ENCODE measurements at regions not wholly inside any gene's neighbourhood (a gene's known extent, or its start where the extent isn't known, plus 50 kb on each side); places are given as distances from the start of the nearest gene placed in this dataset.
A peak's percentile ranks its signal among the peaks of the same experiment; 100 is the strongest.

DNA sequence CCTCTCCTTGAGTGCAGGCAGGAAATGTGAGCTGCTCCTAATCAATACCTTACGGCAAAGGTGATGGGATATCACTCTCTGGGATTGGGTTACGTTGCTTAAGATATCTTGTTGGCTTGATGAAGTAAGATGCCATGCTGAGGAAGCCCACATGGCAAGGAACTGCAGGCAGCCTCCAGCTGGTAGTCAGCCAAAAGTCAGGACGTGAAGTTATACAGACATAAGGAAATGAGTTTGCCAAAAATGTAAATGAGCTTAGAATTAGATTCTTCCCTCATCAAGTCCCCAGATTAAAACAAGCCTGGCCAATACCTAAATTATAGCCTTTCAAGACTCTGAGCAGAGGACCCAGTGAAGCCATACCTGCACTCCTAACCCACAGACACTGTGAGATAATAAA lies 155.0 kb downstream of the QDPR start:
- H3K4me3 ChIP-seq, result no peak overlapping the region
- ATAC-seq, result no peak
- no peaks in the 10 kb centered on the region for H3K9me3 ChIP-seq
- no peak for DNase-seq
- H3K36me3 ChIP-seq, result no peaks in the 10 kb centered on the region
- TF ChIP-seq CTCF (IDR thresholded peaks at IDR 0.05), result no peak
- H3K27ac ChIP-seq, result no peak overlapping the region
- intact Hi-C loops (cut with DNase I), result no loop called here
- no peaks in the 10 kb centered on the region for H3K27me3 ChIP-seq
- no peaks in the 10 kb centered on the region for H3K4me1 ChIP-seq

DNA sequence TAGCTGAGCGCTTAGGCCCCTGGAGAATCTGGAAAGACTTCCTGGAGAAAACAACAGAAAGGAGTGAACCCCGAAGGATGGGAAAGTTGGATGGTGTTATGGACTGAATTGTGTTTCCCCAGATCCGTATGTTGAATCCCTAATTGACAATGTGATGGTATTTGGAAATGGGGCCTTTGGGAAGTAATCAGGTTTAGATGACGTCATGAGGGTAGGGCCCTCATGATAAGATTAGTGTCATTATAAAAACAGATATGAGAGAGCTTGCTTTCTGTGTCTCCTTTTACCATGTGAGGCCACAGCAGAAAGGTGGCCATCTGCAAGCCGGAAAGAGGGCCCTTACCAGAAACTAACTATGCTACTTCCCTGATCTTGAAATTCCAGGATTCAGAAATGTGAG lies 159.5 kb downstream of the QDPR start:
- H3K9me3 ChIP-seq, result no peaks in the 10 kb centered on the region
- H3K36me3 ChIP-seq, result no peaks in the 10 kb centered on the region
- H3K27ac ChIP-seq, result no peak overlapping the region
- H3K4me1 ChIP-seq, result no peaks in the 10 kb centered on the region
- no peak for ATAC-seq
- intact Hi-C loops (cut with DNase I), result no loop called here
- TF ChIP-seq CTCF (IDR thresholded peaks at IDR 0.05), result no peak
- DNase-seq, result no peak
- no peaks in the 10 kb centered on the region for H3K27me3 ChIP-seq
- no peak overlapping the region for H3K4me3 ChIP-seq

GRCh38 chr4:17347445-17347844 lies 164.4 kb downstream of the QDPR start:
- Histone ChIP-seq H3K27me3 (no peaks in the 10 kb centered on the region), H3K27ac (no peak overlapping the region), H3K4me3 (no peak overlapping the region), H3K4me1 (no peaks in the 10 kb centered on the region), H3K9me3 (no peaks in the 10 kb centered on the region), H3K36me3 (no peaks in the 10 kb centered on the region)
- TF ChIP-seq CTCF (IDR thresholded peaks at IDR 0.05), result peak; percentile 31 to 37
- intact Hi-C loops (cut with DNase I), result loop anchor here in 1 of 2 donors (5.0 kb wide), 1 partner anchor 100 kb away; no protein-coding TSS in a partner anchor
- ATAC-seq, result peak; percentile 61
- DNase-seq, result no peak

DNA sequence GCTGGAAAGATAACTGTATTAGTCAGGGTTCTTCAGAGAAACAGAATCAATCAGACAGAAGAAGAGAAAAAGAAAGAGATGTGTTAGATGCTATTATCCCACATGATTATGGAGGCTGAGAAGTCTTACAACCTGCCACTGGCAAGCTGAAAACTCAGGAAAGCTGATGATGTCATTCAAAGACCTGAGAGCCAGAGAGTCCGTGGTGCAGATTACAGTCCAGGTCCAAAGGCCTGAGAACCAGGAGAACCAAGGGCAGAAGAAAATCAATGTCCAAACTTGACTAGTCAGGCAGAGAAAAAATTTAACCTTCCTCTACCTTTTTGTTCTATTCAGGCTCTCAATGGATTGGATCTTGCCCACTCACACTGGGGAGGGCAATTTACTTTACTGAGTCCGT lies 172.5 kb downstream of the QDPR start:
- ATAC-seq (no peak), DNase-seq (no peak)
- Histone ChIP-seq H3K4me1 (no peaks in the 10 kb centered on the region), H3K4me3 (no peak overlapping the region), H3K27ac (no peak overlapping the region), H3K36me3 (no peaks in the 10 kb centered on the region), H3K9me3 (no peaks in the 10 kb centered on the region), H3K27me3 (no peaks in the 10 kb centered on the region)
- intact Hi-C loops (cut with DNase I), result no loop called here
- TF ChIP-seq CTCF (IDR thresholded peaks at IDR 0.05), result no peak

DNA sequence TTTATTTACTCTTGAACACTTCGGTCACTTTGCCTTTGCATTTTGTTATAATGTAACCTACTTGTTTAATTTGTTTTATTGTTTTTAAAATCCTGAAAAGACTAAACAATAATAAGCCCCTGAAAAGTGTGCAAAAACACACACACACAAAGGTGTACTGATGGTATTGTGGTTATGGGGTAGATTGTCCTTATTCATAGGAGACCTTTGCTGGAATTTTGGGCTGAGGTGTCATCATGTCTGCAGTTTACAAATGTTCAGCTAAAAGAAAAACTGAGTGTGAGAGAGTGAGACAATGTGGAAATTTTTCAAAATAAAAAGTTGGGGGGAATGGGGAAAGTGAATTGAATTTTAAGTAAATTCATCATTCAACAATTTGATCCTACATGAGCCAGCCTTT lies 174.9 kb downstream of the QDPR start:
- Histone ChIP-seq H3K4me1 (no peaks in the 10 kb centered on the region), H3K27ac (no peak overlapping the region), H3K27me3 (no peaks in the 10 kb centered on the region), H3K9me3 (no peaks in the 10 kb centered on the region), H3K36me3 (no peaks in the 10 kb centered on the region), H3K4me3 (no peak overlapping the region)
- ATAC-seq (no peak), DNase-seq (no peak)
- intact Hi-C loops (cut with DNase I), result no loop called here
- TF ChIP-seq CTCF (IDR thresholded peaks at IDR 0.05), result no peak
